HepG2 (cell line): ENCODE measurements at regions not wholly inside any gene's neighbourhood (a gene's known extent, or its start where the extent isn't known, plus 50 kb on each side); places are given as distances from the start of the nearest gene placed in this dataset.

ENCODE experiments used
- ATAC-seq: fragments of 200-7000 bp; cut with Tn5 transposase; 3 replicates; pipeline ENCODE4 v1.9.1; 2020; ENCODE audit warnings: mild to moderate bottlenecking, moderate library complexity
- BruUV-seq: library from RNA; stranded (reverse); fragments of 400-500 nt; replicated peaks from 2 replicates; lab custom pipeline; 2021; lab: Mats Ljungman, UMichigan
- CTCF ChIA-PET: fragments of 300-600 bp; formaldehyde crosslinking; extraction: SDS; loops from one replicate; lab custom pipeline; 2021; ENCODE audit warnings: low total read pairs, inconsistent platforms, low intra/inter-chr PET ratio; lab: Yijun Ruan, JAX
- POLR2A ChIA-PET: fragments of 350-600 bp; sonication (Branson Sonifier 250); formaldehyde crosslinking; loops from one replicate; lab custom pipeline; 2020; ENCODE audit warnings: antibody characterized with exemption, inconsistent platforms; lab: Yijun Ruan, JAX
- DNase-seq: peaks from one replicate; pipeline ENCODE4 v3.0.0-alpha.2; 2015; ENCODE audit warnings: low spot score
- FAIRE-seq: peaks from 3 replicates; lab custom pipeline; 2011; peaks lifted over from hg19 to GRCh38; lab: Jason Lieb, UNC
- H2AFZ ChIP-seq: one replicate; pipeline ENCODE4 v1.6.1; 2011; ENCODE audit warnings: low read length, inconsistent platforms
- H3K27ac ChIP-seq: fragments of 300-600 bp; 3 replicates; pipeline ENCODE4 v1.8.0; 2011; ENCODE audit warnings: mixed run types, mild to moderate bottlenecking, mixed read lengths, low read length, inconsistent platforms; ENCODE audit not compliant: insufficient read depth; ENCODE audit errors: extremely low read length
- H3K27me3 ChIP-seq, 2 experiments: fragments of 200-600 bp in 1 of 2; 2 replicates in 1 of 2; 3 replicates in 1 of 2; pipeline versions ENCODE4 v1.6.0 to v1.8.0; 2011; ENCODE audit warnings: low read length in 2 of 2, mild to moderate bottlenecking in 2 of 2, moderate library complexity in 2 of 2, inconsistent platforms in 1 of 2; ENCODE audit not compliant: insufficient read depth in 2 of 2, control insufficient read depth in 1 of 2
- H3K36me3 ChIP-seq, 2 experiments: fragments of 200-600 bp in 1 of 2; replicated peaks in 1 of 2; 2 replicates in 1 of 2; 3 replicates in 1 of 2; pipeline versions ENCODE4 v1.5.1 to v1.8.0; 2011; ENCODE audit warnings: low read length in 2 of 2, inconsistent platforms in 1 of 2; ENCODE audit not compliant: insufficient read depth in 2 of 2, control insufficient read depth in 1 of 2
- H3K4me1 ChIP-seq: 2 replicates; pipeline ENCODE4 v1.5.1; 2012; ENCODE audit warnings: low read length, inconsistent platforms; ENCODE audit not compliant: insufficient read depth
- H3K4me2 ChIP-seq: 2 replicates; pipeline ENCODE4 v1.6.0; 2011; ENCODE audit warnings: low read depth, low read length, inconsistent platforms
- H3K4me3 ChIP-seq, 3 experiments: fragments of 200-600 bp in 1 of 3; sonication (generic), shearing (Covaris generic) in 1 of 3; replicated peaks in 1 of 3; 2 replicates each; pipeline ENCODE4 v1.5.1; 2011 to 2016; ENCODE audit warnings: low read length in 3 of 3, inconsistent platforms in 2 of 3, low read depth in 2 of 3, mild to moderate bottlenecking in 2 of 3, control low read depth in 1 of 3, mixed read lengths in 1 of 3; ENCODE audit not compliant: insufficient read depth in 1 of 3
- H3K79me2 ChIP-seq: one replicate; pipeline ENCODE4 v1.6.1; 2011; ENCODE audit warnings: low read length, inconsistent platforms; ENCODE audit not compliant: insufficient read depth
- H3K9ac ChIP-seq: 2 replicates; pipeline ENCODE4 v1.6.0; 2011; ENCODE audit warnings: mild to moderate bottlenecking, low read depth, low read length, inconsistent platforms; ENCODE audit not compliant: insufficient read depth
- H3K9me3 ChIP-seq: 2 replicates; pipeline ENCODE4 v1.5.1; 2012; ENCODE audit warnings: mild to moderate bottlenecking, low read length
- H4K20me1 ChIP-seq: 2 replicates; pipeline ENCODE4 v1.6.0; 2011; ENCODE audit warnings: inconsistent platforms, mild to moderate bottlenecking, low read length, moderate library complexity; ENCODE audit not compliant: insufficient read depth
- ATF7 ChIP-seq, 2 experiments: fragments of 450-650 bp in 1 of 2; sonication (generic) in 1 of 2; formaldehyde crosslinking in 1 of 2; IDR thresholded peaks; 2 replicates each; pipeline versions ENCODE4 v1.4.0 to v1.6.1; 2016 to 2020; ENCODE audit warnings: antibody characterized with exemption in 1 of 2, mild to moderate bottlenecking in 1 of 2, missing genetic modification reagents in 1 of 2
- CEBPB ChIP-seq: IDR thresholded peaks from 2 replicates; pipeline ENCODE4 v1.6.1; 2011; ENCODE audit warnings: low read depth, low read length, improper control_type of control experiment, borderline replicate concordance
- CREB1 ChIP-seq, 2 experiments: fragments of 450-650 bp in 1 of 2; IDR thresholded peaks; 2 replicates each; pipeline ENCODE4 v1.6.1; 2016 to 2017; ENCODE audit warnings: control low read depth in 1 of 2, mild to moderate bottlenecking in 1 of 2, missing compliant biosample characterization in 1 of 2, missing genetic modification characterization in 1 of 2
- GTF3A ChIP-seq: sonication (generic); formaldehyde crosslinking; conservative IDR thresholded peaks from 2 replicates; pipeline ENCODE4 v1.4.0; 2020; ENCODE audit warnings: mild to moderate bottlenecking, missing genetic modification reagents
- MIER2 ChIP-seq: IDR thresholded peaks from 2 replicates; pipeline ENCODE4 v1.6.1; 2016; ENCODE audit warnings: missing biosample characterization, missing genetic modification reagents
- THRA ChIP-seq: sonication (generic); formaldehyde crosslinking; IDR thresholded peaks from 2 replicates; pipeline ENCODE4 v1.4.0; 2020; ENCODE audit warnings: missing genetic modification reagents, borderline replicate concordance
- ZBED4 ChIP-seq: sonication (generic); formaldehyde crosslinking; IDR thresholded peaks from 2 replicates; pipeline ENCODE4 v1.4.0; 2020; ENCODE audit warnings: missing genetic modification reagents, borderline replicate concordance
- ZNF275 ChIP-seq: sonication (generic); formaldehyde crosslinking; IDR thresholded peaks from 2 replicates; pipeline ENCODE4 v1.8.0; 2022; ENCODE audit warnings: missing genetic modification reagents, mild to moderate bottlenecking, inconsistent platforms, borderline replicate concordance
- ZNF773 ChIP-seq: sonication (generic); formaldehyde crosslinking; IDR thresholded peaks from 2 replicates; pipeline ENCODE4 v1.4.0; 2020; ENCODE audit warnings: missing genetic modification reagents, borderline replicate concordance
- WGBS: methylation state at CpG from one replicate; pipeline ENCODE4 v1.1.6; 2017; ENCODE audit warnings: low lambda C conversion rate; 5-methylcytosine and 5-hydroxymethylcytosine counted together
- in situ Hi-C: cut with HindIII; loops from 2 replicates; pipeline ENCODE4 v1.10.0; 2017; ENCODE audit warnings: low pct_unique_long_range_greater_than_20kb; ENCODE audit not compliant: extremely low pct_ligation_motif_present
- intact Hi-C: fragments of 100-400 bp; cut with micrococcal nuclease; formaldehyde crosslinking; loops from one replicate; pipeline ENCODE4 v1.10.0; 2022; ENCODE audit not compliant: unreplicated experiment

- ChIA-PET POLR2A (no interaction called here), CTCF (no interaction called here)
- no TSS peak for BruUV-seq
- no peak overlapping the region for H3K4me2 ChIP-seq
- 18% methylated on average over 4 of the region's 4 CpGs for WGBS
- no peaks in the 10 kb centered on the region for H4K20me1 ChIP-seq
- no peak overlapping the region for H3K9ac ChIP-seq
- no peak for DNase-seq
- H3K27me3 ChIP-seq, result no peaks in the 10 kb centered on the region
- no peak for ATAC-seq
- no peak overlapping the region for H2AFZ ChIP-seq
- TF ChIP-seq ZNF275, result no peak
- TF ChIP-seq MIER2 (CRISPR knock-in tag), result no peak
- TF ChIP-seq CREB1 (IDR thresholded peaks at IDR 0.05), result peak; percentile 25; the same call in 1 of the 2 replicates
- TF ChIP-seq CREB1 (CRISPR knock-in tag; IDR thresholded peaks at IDR 0.05), result no peak
- TF ChIP-seq GTF3A (CRISPR knock-in tag), result no peak
- in situ Hi-C loops (no loop called here), intact Hi-C loops (no loop called here)
- H3K79me2 ChIP-seq, result no peaks in the 10 kb centered on the region
- H3K9me3 ChIP-seq, result peaks cover 6% of the 10 kb centered on the region; the same call in 1 of the 2 replicates
- no peak for FAIRE-seq
- H3K4me3 ChIP-seq, result no peak overlapping the region
- H3K27ac ChIP-seq, result no peak overlapping the region
- H3K36me3 ChIP-seq, result no peaks in the 10 kb centered on the region
- H3K4me1 ChIP-seq, result no peaks in the 10 kb centered on the region
These were observed 215.6 kb upstream of the MAF start for GRCh38 chr16:79816081-79816497.

GRCh38 chr16:79815049-79815448, 214.5 kb upstream of the MAF start:
- H4K20me1 ChIP-seq, result no peaks in the 10 kb centered on the region
- in situ Hi-C loops (no loop called here), intact Hi-C loops (no loop called here)
- WGBS, result 5% methylated on average over 2 of the region's 2 CpGs
- no peak for DNase-seq
- H3K27ac ChIP-seq, result no peak overlapping the region
- CTCF ChIA-PET, result no interaction called here
- no peak overlapping the region for H2AFZ ChIP-seq
- TF ChIP-seq ATF7 (IDR thresholded peaks at IDR 0.05), result peak; percentile 38; the same call in 1 of the 2 replicates
- no peak for TF ChIP-seq ATF7 (CRISPR knock-in tag; IDR thresholded peaks at IDR 0.05)
- no peak for TF ChIP-seq THRA (CRISPR knock-in tag)
- TF ChIP-seq ZNF773 (CRISPR knock-in tag), result no peak
- no peak for TF ChIP-seq ZBED4 (CRISPR knock-in tag)
- TF ChIP-seq CEBPB, result 0 out of 2 replicates have a peak, but pooled peaks have one; percentile 47
- H3K9me3 ChIP-seq, result no peaks in the 10 kb centered on the region; the same call in 1 of the 2 replicates
- H3K4me3 ChIP-seq, result no peak overlapping the region
- FAIRE-seq, result no peak
- BruUV-seq, result no TSS peak
- H3K27me3 ChIP-seq, result no peaks in the 10 kb centered on the region
- H3K9ac ChIP-seq, result no peak overlapping the region
- POLR2A ChIA-PET, result no interaction called here
- H3K4me2 ChIP-seq, result no peak overlapping the region
- H3K79me2 ChIP-seq, result no peaks in the 10 kb centered on the region
- H3K4me1 ChIP-seq, result no peaks in the 10 kb centered on the region
- H3K36me3 ChIP-seq, result no peaks in the 10 kb centered on the region
- ATAC-seq, result no peak
